GM06990 (cell line): ENCODE measurements at regions not wholly inside any gene's neighbourhood (a gene's known extent, or its start where the extent isn't known, plus 50 kb on each side); places are given as distances from the start of the nearest gene placed in this dataset.

Experiments
- DNase-seq: peaks from one replicate; pipeline ENCODE4 v3.0.0-alpha.2; 2011; ENCODE audit not compliant: insufficient read length; ENCODE audit errors: extremely low read depth
- H3K27me3 ChIP-seq: replicated peaks from 2 replicates; pipeline ENCODE4 v1.6.0; 2011; ENCODE audit warnings: low read length; ENCODE audit not compliant: control insufficient read depth, insufficient read depth
- H3K36me3 ChIP-seq: 2 replicates; pipeline ENCODE4 v1.5.1; 2011; ENCODE audit warnings: low read length; ENCODE audit not compliant: control insufficient read depth, insufficient read depth
- H3K4me3 ChIP-seq: replicated peaks from 2 replicates; pipeline ENCODE4 v1.5.1; 2011; ENCODE audit warnings: low read depth, mild to moderate bottlenecking, control low read depth, low read length
- TF ChIP-seq, protein P1 (sequence below): IDR thresholded peaks from 2 replicates; pipeline ENCODE4 v1.5.1; 2011; ENCODE audit warnings: low read length, control low read depth, mild to moderate bottlenecking, inconsistent platforms; ENCODE audit not compliant: insufficient read depth, poor library complexity, severe bottlenecking

DNA sequence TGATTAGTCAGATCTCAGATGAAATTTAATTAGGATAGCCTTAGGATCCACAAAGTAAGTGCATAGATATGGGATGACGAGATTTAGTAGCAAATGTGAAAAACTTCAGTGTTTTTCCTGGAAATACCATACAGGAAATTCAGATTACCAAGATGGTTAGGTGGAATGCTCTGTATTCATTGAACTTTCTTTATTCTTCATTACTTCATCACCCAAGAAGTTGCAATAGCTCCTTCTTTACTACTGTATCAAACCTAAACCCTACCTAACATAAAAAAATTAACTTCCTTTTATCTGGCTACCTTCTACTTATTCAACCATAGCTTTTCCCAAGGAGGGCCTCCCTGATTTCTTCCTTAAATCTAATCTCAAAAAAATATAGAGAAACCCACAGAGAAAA lies 100.4 kb downstream of the TTC6 start:
- Histone ChIP-seq H3K4me3 (no peak overlapping the region), H3K27me3 (no peaks in the 10 kb centered on the region), H3K36me3 (no peaks in the 10 kb centered on the region)
- no peak for DNase-seq
- TF ChIP-seq, protein P1, sequence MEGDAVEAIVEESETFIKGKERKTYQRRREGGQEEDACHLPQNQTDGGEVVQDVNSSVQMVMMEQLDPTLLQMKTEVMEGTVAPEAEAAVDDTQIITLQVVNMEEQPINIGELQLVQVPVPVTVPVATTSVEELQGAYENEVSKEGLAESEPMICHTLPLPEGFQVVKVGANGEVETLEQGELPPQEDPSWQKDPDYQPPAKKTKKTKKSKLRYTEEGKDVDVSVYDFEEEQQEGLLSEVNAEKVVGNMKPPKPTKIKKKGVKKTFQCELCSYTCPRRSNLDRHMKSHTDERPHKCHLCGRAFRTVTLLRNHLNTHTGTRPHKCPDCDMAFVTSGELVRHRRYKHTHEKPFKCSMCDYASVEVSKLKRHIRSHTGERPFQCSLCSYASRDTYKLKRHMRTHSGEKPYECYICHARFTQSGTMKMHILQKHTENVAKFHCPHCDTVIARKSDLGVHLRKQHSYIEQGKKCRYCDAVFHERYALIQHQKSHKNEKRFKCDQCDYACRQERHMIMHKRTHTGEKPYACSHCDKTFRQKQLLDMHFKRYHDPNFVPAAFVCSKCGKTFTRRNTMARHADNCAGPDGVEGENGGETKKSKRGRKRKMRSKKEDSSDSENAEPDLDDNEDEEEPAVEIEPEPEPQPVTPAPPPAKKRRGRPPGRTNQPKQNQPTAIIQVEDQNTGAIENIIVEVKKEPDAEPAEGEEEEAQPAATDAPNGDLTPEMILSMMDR = no peak

DNA sequence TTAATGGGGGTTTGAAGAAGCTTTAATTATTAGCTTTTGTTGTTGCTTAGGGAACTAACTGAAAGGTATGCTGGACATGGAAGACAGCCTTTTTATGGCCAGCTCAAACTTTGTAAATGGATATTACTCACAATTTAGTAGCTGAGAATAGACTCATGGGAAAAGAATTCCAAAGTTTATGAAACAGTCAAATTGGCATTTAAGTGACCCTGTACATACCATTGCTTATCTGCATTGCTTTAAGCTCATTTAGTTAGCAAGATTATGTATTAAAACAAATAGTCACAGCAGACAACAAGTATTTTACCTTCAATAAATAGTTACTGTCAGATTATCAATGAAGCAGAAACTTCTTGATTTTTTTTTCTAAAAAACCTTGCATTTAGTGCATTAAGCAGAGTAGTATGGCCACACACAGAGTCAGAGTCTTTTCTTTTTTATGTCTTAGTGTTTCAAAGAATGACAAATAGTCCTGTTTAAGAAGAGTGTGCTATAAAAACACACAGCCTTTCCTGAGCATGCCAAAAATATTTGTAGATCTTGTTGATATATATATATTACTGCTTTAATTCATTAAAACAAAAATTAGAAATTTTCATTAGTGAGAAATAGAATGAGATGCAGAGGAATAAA lies 102.2 kb downstream of the TTC6 start:
- DNase-seq = no peak
- TF ChIP-seq, protein P1 = no peak

DNA sequence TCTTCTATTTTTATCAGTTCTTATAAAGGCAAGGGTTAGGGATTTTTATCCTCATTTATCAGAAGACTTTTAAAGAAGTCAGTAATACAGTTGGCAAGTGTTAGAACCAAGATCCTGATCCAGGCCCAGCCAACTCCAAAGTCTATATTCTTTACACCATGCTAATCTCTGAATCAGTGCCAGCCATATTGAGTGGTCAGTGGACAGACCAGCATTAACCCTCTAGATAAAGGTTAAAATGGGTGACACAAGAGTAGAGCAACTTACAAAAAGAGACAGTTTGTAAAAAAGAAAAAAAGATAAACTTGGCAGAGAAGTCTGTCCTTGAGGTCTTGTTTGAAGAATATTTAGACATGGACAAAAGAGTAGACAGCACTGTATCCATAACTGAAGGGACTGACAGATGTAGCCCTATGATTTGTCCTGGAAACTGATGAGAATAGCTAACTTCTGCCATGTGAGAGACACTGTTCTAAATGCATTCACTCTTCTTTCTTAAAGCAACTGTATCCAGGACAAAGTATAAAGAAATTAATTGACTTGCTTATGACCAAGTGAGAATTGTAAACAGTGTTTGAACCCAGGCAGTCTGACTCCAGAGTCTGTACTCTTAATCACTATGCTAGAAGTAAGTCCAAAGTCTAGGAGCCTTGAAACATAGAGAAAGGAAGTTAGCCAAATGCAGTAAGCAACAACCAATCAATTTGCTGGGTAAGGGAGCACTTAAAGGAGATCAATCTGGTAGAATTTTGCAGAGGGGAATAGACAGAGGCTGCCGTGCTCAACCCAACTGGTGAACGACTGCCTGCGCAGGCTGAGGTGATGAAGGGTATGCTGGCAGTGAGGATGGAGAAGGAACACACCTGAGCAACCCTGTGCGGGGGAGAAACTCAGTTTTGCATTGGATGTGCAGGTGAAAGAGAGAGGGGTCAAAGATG lies 103.7 kb downstream of the TTC6 start:
- H3K36me3 ChIP-seq = no peaks in the 10 kb centered on the region
- no peak for DNase-seq
- no peak overlapping the region for H3K4me3 ChIP-seq
- TF ChIP-seq, protein P1 = no peak
- no peaks in the 10 kb centered on the region for H3K27me3 ChIP-seq

More for the DNA sequence above, 102.2 kb downstream of the TTC6 start:
- Histone ChIP-seq H3K27me3 (no peaks in the 10 kb centered on the region), H3K4me3 (no peak overlapping the region), H3K36me3 (no peaks in the 10 kb centered on the region)

DNA sequence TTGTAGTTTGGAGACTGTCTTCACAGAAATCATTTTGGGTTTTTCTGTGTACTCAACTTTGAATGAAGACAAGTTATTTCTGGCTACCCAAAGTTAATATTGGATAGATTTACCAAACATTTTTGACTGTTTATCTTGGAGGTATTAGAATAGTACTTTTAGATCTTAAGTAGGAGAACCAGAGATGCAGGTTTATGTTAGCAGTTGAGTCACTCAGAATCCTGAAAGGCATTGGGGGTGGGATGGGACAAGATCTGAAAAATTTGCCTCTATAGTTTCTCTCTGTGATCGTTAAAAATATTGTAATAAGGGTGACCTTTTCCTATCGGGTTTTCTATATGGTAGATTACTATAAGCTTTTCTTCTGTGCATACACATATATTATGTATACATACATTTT lies 112.3 kb downstream of the TTC6 start:
- Histone ChIP-seq H3K27me3 (no peaks in the 10 kb centered on the region), H3K36me3 (no peaks in the 10 kb centered on the region), H3K4me3 (no peak overlapping the region)
- TF ChIP-seq, protein P1 = no peak
- no peak for DNase-seq

DNA sequence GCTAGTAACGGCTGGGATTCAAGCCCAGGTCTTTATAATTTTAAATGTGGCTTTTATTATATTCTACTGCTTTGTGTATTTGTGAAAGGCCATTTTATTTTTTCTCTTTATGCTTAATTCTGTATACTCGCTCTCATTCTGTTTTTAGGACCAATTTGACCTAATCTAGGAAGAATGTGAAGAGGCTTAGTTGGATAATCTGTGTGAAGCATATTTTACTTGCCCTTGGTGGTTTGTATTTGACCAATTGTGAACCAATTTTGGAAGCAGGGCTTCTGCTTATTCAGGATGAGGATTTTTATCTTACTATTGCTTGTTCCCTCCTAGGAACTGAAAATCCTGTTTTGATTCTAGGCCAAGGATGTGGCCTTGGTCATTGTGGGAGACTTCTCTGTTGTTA lies 113.1 kb downstream of the TTC6 start:
- H3K36me3 ChIP-seq = no peaks in the 10 kb centered on the region
- H3K27me3 ChIP-seq = no peaks in the 10 kb centered on the region
- DNase-seq = no peak
- TF ChIP-seq, protein P1 = no peak
- H3K4me3 ChIP-seq = no peak overlapping the region
